ENCODE measurements at regions not wholly inside any gene's neighbourhood (a gene's known extent, or its start where the extent isn't known, plus 50 kb on each side); places are given as distances from the start of the nearest gene placed in this dataset.

GRCh38 chr6:91082311-91082832 lies 495.5 kb upstream of the MAP3K7 start:
- TF ChIP-seq CTCF (IDR thresholded peaks at IDR 0.05; ENCODE audit: control insufficient read depth, extremely low read depth, insufficient read depth) = no peak
- no peak overlapping the region for H3K4me3 ChIP-seq (ENCODE audit: low read depth, low read length)
- DNase-seq (ENCODE audit: low read depth) = no peak

GRCh38 chr6:91081452-91082067 lies 494.7 kb upstream of the MAP3K7 start:
- TF ChIP-seq CTCF (IDR thresholded peaks at IDR 0.05; ENCODE audit: control insufficient read depth, extremely low read depth, insufficient read depth) = peak; percentile 43
- H3K4me3 ChIP-seq (ENCODE audit: low read depth, low read length) = no peak overlapping the region
- no peak for DNase-seq (ENCODE audit: low read depth)

- no peak overlapping the region for H3K4me3 ChIP-seq (ENCODE audit: low read depth, low read length)
- DNase-seq (ENCODE audit: low read depth) = no peak
- no peak for TF ChIP-seq CTCF (IDR thresholded peaks at IDR 0.05; ENCODE audit: control insufficient read depth, extremely low read depth, insufficient read depth)
Observed at GRCh38 chr6:91080871-91081270, 494.0 kb upstream of the MAP3K7 start.

GRCh38 chr6:91079969-91080368 lies 493.1 kb upstream of the MAP3K7 start:
- TF ChIP-seq CTCF (IDR thresholded peaks at IDR 0.05; ENCODE audit: control insufficient read depth, extremely low read depth, insufficient read depth) = no peak
- no peak for DNase-seq (ENCODE audit: low read depth)
- no peak overlapping the region for H3K4me3 ChIP-seq (ENCODE audit: low read depth, low read length)

GRCh38 chr6:91075244-91075976 lies 488.5 kb upstream of the MAP3K7 start:
- H3K4me3 ChIP-seq (ENCODE audit: low read depth, low read length) = no peak overlapping the region
- DNase-seq (ENCODE audit: low read depth) = no peak
- TF ChIP-seq CTCF (IDR thresholded peaks at IDR 0.05; ENCODE audit: control insufficient read depth, extremely low read depth, insufficient read depth) = no peak

GRCh38 chr6:91063362-91063761 lies 476.5 kb upstream of the MAP3K7 start:
- no peak for TF ChIP-seq CTCF (IDR thresholded peaks at IDR 0.05; ENCODE audit: control insufficient read depth, extremely low read depth, insufficient read depth)
- H3K4me3 ChIP-seq (ENCODE audit: low read depth, low read length) = no peak overlapping the region
- no peak for DNase-seq (ENCODE audit: low read depth)
